HPDE6-E6E7 (cell line): ENCODE measurements at regions not wholly inside any gene's neighbourhood (a gene's known extent, or its start where the extent isn't known, plus 50 kb on each side); places are given as distances from the start of the nearest gene placed in this dataset.
"Not testable (repeated sequence)": the region's sequence is repeated elsewhere in the genome, so short reads cannot be mapped to it uniquely, and the experiment has no call there.

Source experiments
- DNase-seq: peaks from one replicate; pipeline ENCODE4 v3.0.0; 2011; ENCODE audit warnings: missing footprints; ENCODE audit errors: extremely low spot score

DNA sequence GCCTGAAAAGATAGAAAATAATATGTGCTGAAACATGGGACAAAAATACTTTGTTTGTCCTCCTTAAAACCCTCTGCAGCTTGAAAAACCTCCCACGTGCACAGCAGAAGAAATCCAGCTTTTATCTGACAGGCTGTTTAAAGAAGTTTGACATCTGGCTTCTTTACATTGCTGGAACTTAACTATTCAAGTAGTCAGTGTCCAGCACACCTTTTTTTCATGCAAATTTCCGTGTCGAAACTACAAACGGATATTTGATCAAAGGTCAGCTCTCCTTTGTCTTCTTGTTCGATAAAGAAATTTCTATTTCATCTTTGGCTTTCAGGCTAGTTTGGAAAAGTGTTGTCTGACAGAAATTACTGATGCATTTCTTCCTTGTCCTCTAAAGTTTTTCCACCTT, 66.8 kb upstream of the KBTBD8 start:
- DNase-seq, result no peak

- DNase-seq, result no peak
Observed at GRCh38 chr3:66931699-66932098, 66.4 kb upstream of the KBTBD8 start.

DNA sequence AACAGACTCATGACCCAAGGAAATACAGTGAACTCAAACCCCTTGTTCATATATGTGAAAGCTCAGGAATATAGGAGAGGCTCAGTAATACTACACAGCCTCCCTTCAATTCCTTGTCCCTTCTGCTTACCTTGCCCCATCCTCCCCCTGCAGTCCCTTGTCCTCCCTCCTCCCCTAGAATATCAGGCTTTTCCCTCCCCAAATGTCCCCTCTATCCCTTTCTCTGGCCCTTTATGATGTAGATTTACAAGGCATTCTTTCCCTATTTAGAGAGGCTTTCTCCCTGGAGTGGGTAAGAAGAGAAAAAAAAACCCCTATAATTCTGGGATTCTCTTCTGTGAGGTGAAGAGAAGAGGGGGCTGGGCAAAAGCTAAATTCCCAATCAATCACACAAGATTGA, 64.9 kb upstream of the KBTBD8 start:
- no peak for DNase-seq

- no peak for DNase-seq
Observed at GRCh38 chr3:66934041-66934440, 64.1 kb upstream of the KBTBD8 start.

GRCh38 chr3:66934725-66935124, 63.4 kb upstream of the KBTBD8 start:
- no peak for DNase-seq

DNA sequence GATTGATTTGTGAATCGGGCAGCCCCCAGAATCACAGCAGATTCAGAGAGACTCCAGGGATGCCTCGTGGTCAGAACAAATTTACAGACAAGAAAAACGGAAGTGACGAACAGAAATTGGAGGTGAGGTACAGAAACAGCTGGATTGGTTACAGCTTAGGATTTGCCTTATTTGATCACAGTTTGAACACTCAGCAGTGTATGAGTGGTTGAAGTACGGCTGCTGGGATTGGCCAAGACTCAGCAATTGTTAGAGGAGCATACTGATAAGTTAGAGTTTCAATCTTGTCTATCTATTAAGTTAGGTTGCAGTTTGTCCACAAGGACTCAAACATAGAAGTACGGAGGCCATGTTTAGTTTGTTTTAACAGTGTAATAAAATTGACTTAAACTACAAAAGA, 61.1 kb upstream of the KBTBD8 start:
- not testable (repeated sequence) for DNase-seq

DNA sequence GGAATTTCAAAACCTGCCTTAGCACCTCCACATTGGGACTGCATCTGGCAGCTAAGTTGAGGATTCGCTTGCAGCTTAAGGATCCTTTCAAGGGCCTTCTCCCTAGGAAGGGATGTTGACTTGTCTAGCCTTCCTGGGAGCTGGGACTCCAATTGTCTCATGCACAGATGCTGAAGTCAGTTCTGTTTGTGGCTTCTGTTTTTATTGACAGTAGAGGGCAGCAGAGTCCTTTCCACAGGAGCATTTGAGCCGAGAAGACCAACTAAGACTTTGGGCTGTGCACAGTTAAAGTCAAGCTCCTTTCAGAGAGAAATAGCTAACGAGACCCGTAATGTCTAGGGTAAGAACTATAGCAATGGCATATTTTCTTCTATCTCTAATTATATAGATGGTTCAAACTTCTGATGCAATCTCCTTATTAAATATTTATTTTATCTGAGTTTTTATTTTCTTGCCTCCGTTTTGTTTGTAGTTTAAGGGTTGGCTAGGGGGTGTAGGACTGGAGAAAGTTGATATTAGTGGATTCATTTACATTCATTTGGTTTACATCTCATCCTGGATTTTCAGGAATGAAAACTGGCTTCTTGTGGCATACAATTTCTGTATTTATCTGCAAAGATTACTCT, 59.7 kb upstream of the KBTBD8 start:
- peak; percentile 2 for DNase-seq

- no peak for DNase-seq
Observed at GRCh38 chr3:66948041-66948440, 50.1 kb upstream of the KBTBD8 start.
